Upper lobe of left lung (tissue), 4 donors: ENCODE measurements at regions not wholly inside any gene's neighbourhood (a gene's known extent, or its start where the extent isn't known, plus 50 kb on each side); places are given as distances from the start of the nearest gene placed in this dataset.
"Not testable (repeated sequence)": the region's sequence is repeated elsewhere in the genome, so short reads cannot be mapped to it uniquely, and the experiment has no call there.

Source experiments
- CTCF ChIP-seq, 6 experiments: fragments of 450-650 bp in 4 of 6; fragments of 200-600 bp in 2 of 6; sonication (generic) in 2 of 6; IDR thresholded peaks; one replicate each; pipeline ENCODE4 v1.5.1; 2016 to 2019; ENCODE audit warnings: antibody characterized with exemption in 6 of 6
- EP300 ChIP-seq, 4 donors: sonication (generic); formaldehyde crosslinking; IDR thresholded peaks; one replicate each; pipeline ENCODE4 v1.5.1; 2017; ENCODE audit warnings: antibody characterized with exemption in 4 of 4, control low read depth in 2 of 4
- POLR2A ChIP-seq, 4 donors: fragments of 450-650 bp; IDR thresholded peaks; one replicate each; pipeline ENCODE4 v1.5.1; 2016 to 2017; ENCODE audit warnings: antibody characterized with exemption in 4 of 4, mild to moderate bottlenecking in 2 of 4
- POLR2AphosphoS5 ChIP-seq, 2 donors: sonication (generic); formaldehyde crosslinking; IDR thresholded peaks; one replicate each; pipeline ENCODE4 v1.5.1; 2017; ENCODE audit warnings: antibody characterized with exemption in 2 of 2

DNA sequence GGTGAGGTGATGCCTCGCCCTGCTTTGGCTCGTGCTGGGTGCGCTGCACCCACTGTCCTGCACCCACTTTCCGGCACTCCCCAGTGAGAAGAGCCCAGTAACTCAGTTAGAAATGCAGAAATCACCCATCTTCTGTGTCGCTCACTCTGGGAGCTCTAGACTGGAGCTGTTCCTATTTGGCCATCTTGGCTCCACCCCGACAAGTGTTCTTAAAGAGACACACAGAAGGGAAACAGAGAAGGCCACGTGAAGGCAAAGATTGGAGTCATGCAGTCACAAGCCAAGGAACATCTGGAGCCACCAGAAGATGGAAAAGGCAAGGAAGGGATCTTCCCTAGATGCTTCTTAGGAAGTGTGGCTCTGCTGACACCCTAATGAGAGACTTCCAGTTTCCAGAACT, 170.6 kb upstream of the C1GALT1 start:
- not testable (repeated sequence) for TF ChIP-seq CTCF, POLR2AphosphoS5, POLR2A, EP300 (IDR thresholded peaks at IDR 0.05)
